ENCODE measurements at regions not wholly inside any gene's neighbourhood (a gene's known extent, or its start where the extent isn't known, plus 50 kb on each side); places are given as distances from the start of the nearest gene placed in this dataset.

DNA sequence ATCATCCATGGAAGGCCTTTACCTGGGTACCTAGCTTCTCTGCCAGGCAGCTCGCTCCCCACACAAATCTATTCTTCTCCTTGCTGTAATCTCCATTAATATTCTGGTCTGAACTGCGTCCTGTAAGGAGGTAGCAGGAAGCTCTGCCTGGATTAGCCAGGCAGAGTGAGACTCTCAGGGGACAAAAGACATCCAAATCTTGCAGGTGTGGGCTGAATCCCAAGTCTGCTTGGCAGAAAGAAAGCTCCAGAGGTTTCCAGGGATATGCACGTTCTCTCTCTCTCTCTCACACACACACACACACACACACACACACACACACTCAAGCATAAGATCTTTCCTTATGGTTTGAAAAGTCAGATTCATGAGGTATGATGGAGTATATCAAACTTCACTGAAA, 66.5 kb downstream of the THNSL2 start:
- Histone ChIP-seq H3K27me3 (ENCODE audit: insufficient read depth, poor library complexity, severe bottlenecking) (no peaks in the 10 kb centered on the region), H3K4me3 (replicated peaks; ENCODE audit: insufficient read depth, low read length) (no peak overlapping the region), H3K27ac (replicated peaks) (no peak overlapping the region)
- TF ChIP-seq POLR2AphosphoS5 (IDR thresholded peaks at IDR 0.05; ENCODE audit: low read depth) (no peak), GABPA (IDR thresholded peaks at IDR 0.05; ENCODE audit: low read depth) (no peak), SPI1 (IDR thresholded peaks at IDR 0.05; ENCODE audit: borderline replicate concordance, low read depth) (no peak), CTCF (IDR thresholded peaks at IDR 0.05; ENCODE audit: insufficient read depth, low read length) (no peak)
- TF ChIP-seq, protein P1, sequence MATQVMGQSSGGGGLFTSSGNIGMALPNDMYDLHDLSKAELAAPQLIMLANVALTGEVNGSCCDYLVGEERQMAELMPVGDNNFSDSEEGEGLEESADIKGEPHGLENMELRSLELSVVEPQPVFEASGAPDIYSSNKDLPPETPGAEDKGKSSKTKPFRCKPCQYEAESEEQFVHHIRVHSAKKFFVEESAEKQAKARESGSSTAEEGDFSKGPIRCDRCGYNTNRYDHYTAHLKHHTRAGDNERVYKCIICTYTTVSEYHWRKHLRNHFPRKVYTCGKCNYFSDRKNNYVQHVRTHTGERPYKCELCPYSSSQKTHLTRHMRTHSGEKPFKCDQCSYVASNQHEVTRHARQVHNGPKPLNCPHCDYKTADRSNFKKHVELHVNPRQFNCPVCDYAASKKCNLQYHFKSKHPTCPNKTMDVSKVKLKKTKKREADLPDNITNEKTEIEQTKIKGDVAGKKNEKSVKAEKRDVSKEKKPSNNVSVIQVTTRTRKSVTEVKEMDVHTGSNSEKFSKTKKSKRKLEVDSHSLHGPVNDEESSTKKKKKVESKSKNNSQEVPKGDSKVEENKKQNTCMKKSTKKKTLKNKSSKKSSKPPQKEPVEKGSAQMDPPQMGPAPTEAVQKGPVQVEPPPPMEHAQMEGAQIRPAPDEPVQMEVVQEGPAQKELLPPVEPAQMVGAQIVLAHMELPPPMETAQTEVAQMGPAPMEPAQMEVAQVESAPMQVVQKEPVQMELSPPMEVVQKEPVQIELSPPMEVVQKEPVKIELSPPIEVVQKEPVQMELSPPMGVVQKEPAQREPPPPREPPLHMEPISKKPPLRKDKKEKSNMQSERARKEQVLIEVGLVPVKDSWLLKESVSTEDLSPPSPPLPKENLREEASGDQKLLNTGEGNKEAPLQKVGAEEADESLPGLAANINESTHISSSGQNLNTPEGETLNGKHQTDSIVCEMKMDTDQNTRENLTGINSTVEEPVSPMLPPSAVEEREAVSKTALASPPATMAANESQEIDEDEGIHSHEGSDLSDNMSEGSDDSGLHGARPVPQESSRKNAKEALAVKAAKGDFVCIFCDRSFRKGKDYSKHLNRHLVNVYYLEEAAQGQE (IDR thresholded peaks at IDR 0.05; ENCODE audit: insufficient replicate concordance, low read depth): no peak
- DNase-seq (ENCODE audit: low read depth in 1 of 2, low spot score in 1 of 2): no peak

All from HL-60 (cell line).